ENCODE measurements at regions not wholly inside any gene's neighbourhood (a gene's known extent, or its start where the extent isn't known, plus 50 kb on each side); places are given as distances from the start of the nearest gene placed in this dataset.

DNA sequence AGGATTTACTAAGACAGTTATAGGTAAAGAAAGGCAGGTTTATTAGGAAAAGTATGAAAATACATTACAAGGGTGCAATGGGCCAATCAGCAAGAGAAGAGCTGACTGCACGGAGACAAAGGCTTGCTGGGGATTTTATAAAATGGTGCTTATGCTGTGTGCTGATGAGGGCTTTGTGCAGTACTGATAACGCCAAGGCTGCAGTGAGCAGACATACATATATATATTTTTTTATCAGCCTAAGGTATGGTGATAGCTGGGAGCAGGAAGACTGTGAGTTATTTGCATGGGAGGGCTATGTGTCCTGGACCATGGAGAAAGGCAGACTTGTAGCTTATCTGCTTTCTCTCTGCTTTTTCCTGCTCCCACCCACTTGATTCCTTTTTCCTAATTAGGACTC is 208.1 kb upstream of the ACTBL2 start:
- TF ChIP-seq CTCF (IDR thresholded peaks at IDR 0.05) (no peak), ZFX (IDR thresholded peaks at IDR 0.05; ENCODE audit: borderline replicate concordance) (no peak)

Measured in 22Rv1 (cell line).